ENCODE measurements at regions not wholly inside any gene's neighbourhood (a gene's known extent, or its start where the extent isn't known, plus 50 kb on each side); places are given as distances from the start of the nearest gene placed in this dataset.

DNA sequence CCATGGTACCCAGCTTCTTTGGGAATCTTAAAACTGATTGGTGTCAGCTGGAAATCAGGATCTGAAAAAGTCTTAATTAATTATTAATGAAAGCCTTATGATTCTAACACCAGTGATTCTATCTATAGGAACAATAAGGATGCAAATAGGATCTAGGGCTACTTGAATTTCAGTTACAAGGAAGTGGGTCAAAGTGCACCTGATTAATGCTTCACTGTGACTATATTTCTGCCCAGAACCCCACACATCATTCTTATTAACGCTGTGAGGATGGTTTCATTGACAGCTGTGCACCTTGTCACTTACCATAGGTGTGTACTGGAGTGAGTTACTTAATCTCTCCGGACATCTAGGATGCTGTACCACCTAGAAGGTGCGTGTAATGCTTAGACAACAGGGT is 99.8 kb upstream of the ETV3 start:
- no peak for TF ChIP-seq CTCF (conservative IDR thresholded peaks at IDR 0.05; ENCODE audit: low read length)
- TF ChIP-seq EZH2phosphoT487 (IDR thresholded peaks at IDR 0.05; ENCODE audit: borderline replicate concordance) = no peak

All from Loucy (cell line).